Sigmoid colon (tissue), 4 donors: ENCODE measurements at regions not wholly inside any gene's neighbourhood (a gene's known extent, or its start where the extent isn't known, plus 50 kb on each side); places are given as distances from the start of the nearest gene placed in this dataset.

ENCODE experiments used
- CTCF ChIP-seq, 4 experiments: fragments of 450-650 bp in 3 of 4; fragments of 200-600 bp in 1 of 4; IDR thresholded peaks; one replicate each; pipeline ENCODE4 v1.5.1; 2016 to 2019; ENCODE audit warnings: antibody characterized with exemption in 4 of 4, mild to moderate bottlenecking in 3 of 4, moderate library complexity in 2 of 4
- EP300 ChIP-seq, 4 donors: sonication (generic); formaldehyde crosslinking; IDR thresholded peaks; one replicate each; pipeline ENCODE4 v1.6.1; 2017; ENCODE audit warnings: antibody characterized with exemption in 4 of 4
- POLR2A ChIP-seq, 2 donors: fragments of 450-650 bp; IDR thresholded peaks; one replicate each; pipeline ENCODE4 v1.6.1; 2016; ENCODE audit warnings: antibody characterized with exemption in 2 of 2, mild to moderate bottlenecking in 2 of 2, moderate library complexity in 2 of 2
- POLR2AphosphoS5 ChIP-seq, 4 donors: sonication (generic); formaldehyde crosslinking; IDR thresholded peaks; one replicate each; pipeline ENCODE4 v1.6.1; 2017; ENCODE audit warnings: antibody characterized with exemption in 4 of 4

GRCh38 chr5:158570502-158570901 is 529.2 kb downstream of the EBF1 start:
- no peak for TF ChIP-seq POLR2A (IDR thresholded peaks at IDR 0.05)
- TF ChIP-seq CTCF (IDR thresholded peaks at IDR 0.05) = no peak
- TF ChIP-seq EP300 (IDR thresholded peaks at IDR 0.05) = no peak
- no peak for TF ChIP-seq POLR2AphosphoS5 (IDR thresholded peaks at IDR 0.05)
